NT2/D1 (cell line): ENCODE measurements at regions not wholly inside any gene's neighbourhood (a gene's known extent, or its start where the extent isn't known, plus 50 kb on each side); places are given as distances from the start of the nearest gene placed in this dataset.

Experiments
- SUZ12 ChIP-seq: IDR thresholded peaks from 2 replicates; pipeline ENCODE4 v1.6.1; 2011; ENCODE audit not compliant: insufficient read length, insufficient read depth; ENCODE audit errors: extremely low read depth
- YY1 ChIP-seq: IDR thresholded peaks from 2 replicates; pipeline ENCODE4 v1.6.1; 2011; ENCODE audit not compliant: insufficient read length, insufficient read depth

- TF ChIP-seq SUZ12 (no peak), YY1 (no peak)
These were observed 99.3 kb upstream of the USP47 start for GRCh38 chr11:11742486-11742885.
